MM.1S (cell line): ENCODE measurements at regions not wholly inside any gene's neighbourhood (a gene's known extent, or its start where the extent isn't known, plus 50 kb on each side); places are given as distances from the start of the nearest gene placed in this dataset.

Experiments used
- CTCF ChIP-seq: fragments of 300-600 bp; sonication (generic); IDR thresholded peaks from 2 replicates; pipeline ENCODE4 v1.5.1; 2016; ENCODE audit warnings: antibody characterized with exemption, low read length, mixed read lengths
- EZH2phosphoT487 ChIP-seq: fragments of 300-600 bp; sonication (generic); IDR thresholded peaks from 2 replicates; pipeline ENCODE4 v1.6.1; 2018; ENCODE audit warnings: antibody characterized with exemption, low read length

- TF ChIP-seq CTCF (no peak), EZH2phosphoT487 (no peak)
Measured at GRCh38 chr16:35533683-35534082, 2074.3 kb downstream of the TP53TG3F start.
